GM12878 (cell line): ENCODE measurements at regions not wholly inside any gene's neighbourhood (a gene's known extent, or its start where the extent isn't known, plus 50 kb on each side); places are given as distances from the start of the nearest gene placed in this dataset.

Experiments used
- ATAC-seq: fragments of 200-7000 bp; cut with Tn5 transposase; 3 replicates; pipeline ENCODE4 v1.9.1; 2020; ENCODE audit warnings: mild to moderate bottlenecking, moderate library complexity
- BruUV-seq: library from RNA; stranded (reverse); fragments of 400-500 nt; replicated peaks from 2 replicates; lab custom pipeline; 2021; lab: Mats Ljungman, UMichigan
- CTCF ChIA-PET: fragments of 300-600 bp; sonication (Branson Sonifier 250); formaldehyde crosslinking; extraction: SDS; loops from one replicate; lab custom pipeline; 2021; ENCODE audit warnings: inconsistent platforms; lab: Yijun Ruan, JAX
- POLR2A ChIA-PET: fragments of 350-600 bp; formaldehyde crosslinking; extraction: SDS; loops from one replicate; lab custom pipeline; 2021; ENCODE audit warnings: inconsistent platforms; lab: Charles Lee
- RAD21 ChIA-PET: fragments of 300-600 bp; sonication (Branson Sonifier 250); formaldehyde crosslinking; loops from one replicate; lab custom pipeline; 2023; ENCODE audit warnings: antibody characterized with exemption; ENCODE audit not compliant: unreplicated experiment; lab: Charles Lee
- SMC1A ChIA-PET: fragments of 300-600 bp; sonication (Branson Sonifier 250); formaldehyde crosslinking; loops from one replicate; lab custom pipeline; 2023; ENCODE audit not compliant: unreplicated experiment, uncharacterized antibody; lab: Charles Lee
- DNase-seq: peaks from one replicate; pipeline ENCODE4 v3.0.0-alpha.2; 2011; ENCODE audit warnings: low read depth, low spot score
- FAIRE-seq: peaks from 3 replicates; lab custom pipeline; 2011; peaks lifted over from hg19 to GRCh38; lab: Jason Lieb, UNC
- H2AFZ ChIP-seq: 2 replicates; pipeline ENCODE4 v1.6.0; 2011; ENCODE audit warnings: low read depth, low read length, control low read depth; ENCODE audit not compliant: control insufficient read depth
- H3K27ac ChIP-seq: 2 replicates; pipeline ENCODE4 v1.5.1; 2011; ENCODE audit warnings: control low read depth; ENCODE audit not compliant: control insufficient read depth, insufficient read depth
- H3K27me3 ChIP-seq, 2 experiments: replicated peaks in 1 of 2; 2 replicates each; pipeline versions ENCODE4 v1.6.0 to v1.6.1; 2011; ENCODE audit warnings: low read length in 1 of 2; ENCODE audit not compliant: control insufficient read depth in 2 of 2, insufficient read depth in 2 of 2
- H3K36me3 ChIP-seq, 2 experiments: 2 replicates each; pipeline ENCODE4 v1.5.1; 2011; ENCODE audit warnings: low read length in 1 of 2; ENCODE audit not compliant: control insufficient read depth in 2 of 2, insufficient read depth in 2 of 2
- H3K4me1 ChIP-seq: 2 replicates; pipeline ENCODE4 v1.6.1; 2011; ENCODE audit warnings: mild to moderate bottlenecking, low read length, moderate library complexity, mixed read lengths; ENCODE audit not compliant: control insufficient read depth, insufficient read depth
- H3K4me2 ChIP-seq: 2 replicates; pipeline ENCODE4 v1.6.0; 2011; ENCODE audit warnings: control low read depth; ENCODE audit not compliant: control insufficient read depth, insufficient read depth
- H3K4me3 ChIP-seq: fragments of 200-600 bp; sonication (generic); 2 replicates; pipeline ENCODE4 v1.5.1; 2016
- H3K79me2 ChIP-seq: 2 replicates; pipeline ENCODE4 v1.6.0; 2011; ENCODE audit warnings: low read length; ENCODE audit not compliant: control insufficient read depth, insufficient read depth
- H3K9ac ChIP-seq: 2 replicates; pipeline ENCODE4 v1.8.0; 2011; ENCODE audit warnings: low read length, control low read depth, mixed read lengths; ENCODE audit not compliant: control insufficient read depth, insufficient read depth
- H3K9me3 ChIP-seq: replicated peaks from 3 replicates; pipeline ENCODE4 v1.5.1; 2011; ENCODE audit warnings: mild to moderate bottlenecking, low read length; ENCODE audit not compliant: control insufficient read depth, insufficient read depth
- H4K20me1 ChIP-seq: 2 replicates; pipeline ENCODE4 v1.6.0; 2011; ENCODE audit not compliant: control insufficient read depth, insufficient read depth
- ATF7 ChIP-seq: fragments of 450-650 bp; IDR thresholded peaks from 2 replicates; pipeline ENCODE4 v1.6.1; 2016; ENCODE audit warnings: low read depth, mild to moderate bottlenecking
- BCL11A ChIP-seq: IDR thresholded peaks from 2 replicates; pipeline ENCODE4 v1.6.1; 2011; ENCODE audit warnings: low read depth, low read length
- JUNB ChIP-seq: IDR thresholded peaks from 2 replicates; pipeline ENCODE4 v1.6.1; 2016; ENCODE audit warnings: antibody characterized with exemption, mild to moderate bottlenecking
- NR2F1 ChIP-seq: fragments of 450-650 bp; conservative IDR thresholded peaks from 2 replicates; pipeline ENCODE4 v1.6.1; 2017; ENCODE audit warnings: mild to moderate bottlenecking
- PML ChIP-seq: IDR thresholded peaks from 2 replicates; pipeline ENCODE4 v1.6.1; 2012; ENCODE audit warnings: low read length, inconsistent platforms
- POU2F2 ChIP-seq: IDR thresholded peaks from 3 replicates; pipeline ENCODE4 v1.6.1; 2011; ENCODE audit warnings: low read depth, mild to moderate bottlenecking, low read length, borderline replicate concordance
- SIN3A ChIP-seq: IDR thresholded peaks from 2 replicates; pipeline ENCODE4 v1.6.1; 2012; ENCODE audit warnings: low read depth, low read length, improper control_type of control experiment
- TARDBP ChIP-seq: IDR thresholded peaks from 2 replicates; pipeline ENCODE4 v1.6.1; 2016; ENCODE audit warnings: borderline replicate concordance
- ZNF24 ChIP-seq: fragments of 450-650 bp; IDR thresholded peaks from 2 replicates; pipeline ENCODE4 v1.6.1; 2017; ENCODE audit warnings: antibody characterized with exemption, mild to moderate bottlenecking
- in situ Hi-C: fragments of 300-500 bp; cut with MboI; formaldehyde crosslinking; loops from 9 replicates; pipeline ENCODE4 v1.14.3; 2018; ENCODE audit warnings: mixed read lengths
- intact Hi-C: fragments of 100-400 bp; cut with micrococcal nuclease; formaldehyde crosslinking; loops from one replicate; pipeline ENCODE4 v1.14.2; 2022; ENCODE audit not compliant: unreplicated experiment
- TF ChIP-seq, protein P1 (sequence below): fragments of 450-650 bp; IDR thresholded peaks from 2 replicates; pipeline ENCODE4 v1.6.1; 2017; ENCODE audit warnings: borderline replicate concordance
- TF ChIP-seq, protein P2 (sequence below): fragments of 450-650 bp; IDR thresholded peaks from 2 replicates; pipeline ENCODE4 v1.6.1; 2017; ENCODE audit warnings: mild to moderate bottlenecking, moderate library complexity
- TF ChIP-seq, protein P3 (sequence below): IDR thresholded peaks from 2 replicates; pipeline ENCODE4 v1.6.1; 2012; ENCODE audit warnings: mild to moderate bottlenecking, low read depth, low read length
- TF ChIP-seq, protein P4 (sequence below): fragments of 150-350 bp; IDR thresholded peaks from 2 replicates; pipeline ENCODE4 v1.6.1; 2014; ENCODE audit warnings: mild to moderate bottlenecking, low read depth, low read length
- TF ChIP-seq, protein P5 (sequence below): fragments of 450-650 bp; IDR thresholded peaks from 2 replicates; pipeline ENCODE4 v1.6.1; 2018; ENCODE audit warnings: borderline replicate concordance, mild to moderate bottlenecking; ENCODE audit not compliant: partially characterized antibody

DNA sequence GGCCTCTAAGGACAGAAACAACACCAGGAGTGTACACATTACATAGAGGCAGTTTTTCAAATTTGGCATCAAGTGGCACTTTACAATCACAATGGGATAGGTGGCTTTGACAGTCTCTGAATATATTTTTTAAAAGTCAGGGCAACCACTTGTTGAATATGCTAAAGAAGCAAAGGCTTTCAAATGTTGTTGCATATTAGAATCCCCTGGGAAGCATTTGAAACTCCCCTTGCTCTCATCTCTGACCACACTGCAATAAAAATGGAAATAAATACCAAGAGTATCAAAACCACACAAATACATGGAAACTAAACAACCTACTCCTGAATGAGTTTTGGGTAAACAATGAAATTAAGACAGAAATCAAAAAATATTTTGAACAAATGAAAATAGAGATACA is 106.5 kb upstream of the RAB11FIP2 start:
- no peak for ATAC-seq
- TF ChIP-seq ZNF24, result no peak
- TF ChIP-seq, protein P1, sequence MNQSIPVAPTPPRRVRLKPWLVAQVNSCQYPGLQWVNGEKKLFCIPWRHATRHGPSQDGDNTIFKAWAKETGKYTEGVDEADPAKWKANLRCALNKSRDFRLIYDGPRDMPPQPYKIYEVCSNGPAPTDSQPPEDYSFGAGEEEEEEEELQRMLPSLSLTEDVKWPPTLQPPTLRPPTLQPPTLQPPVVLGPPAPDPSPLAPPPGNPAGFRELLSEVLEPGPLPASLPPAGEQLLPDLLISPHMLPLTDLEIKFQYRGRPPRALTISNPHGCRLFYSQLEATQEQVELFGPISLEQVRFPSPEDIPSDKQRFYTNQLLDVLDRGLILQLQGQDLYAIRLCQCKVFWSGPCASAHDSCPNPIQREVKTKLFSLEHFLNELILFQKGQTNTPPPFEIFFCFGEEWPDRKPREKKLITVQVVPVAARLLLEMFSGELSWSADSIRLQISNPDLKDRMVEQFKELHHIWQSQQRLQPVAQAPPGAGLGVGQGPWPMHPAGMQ, result no peak
- TF ChIP-seq TARDBP, result no peak
- TF ChIP-seq, protein P2, sequence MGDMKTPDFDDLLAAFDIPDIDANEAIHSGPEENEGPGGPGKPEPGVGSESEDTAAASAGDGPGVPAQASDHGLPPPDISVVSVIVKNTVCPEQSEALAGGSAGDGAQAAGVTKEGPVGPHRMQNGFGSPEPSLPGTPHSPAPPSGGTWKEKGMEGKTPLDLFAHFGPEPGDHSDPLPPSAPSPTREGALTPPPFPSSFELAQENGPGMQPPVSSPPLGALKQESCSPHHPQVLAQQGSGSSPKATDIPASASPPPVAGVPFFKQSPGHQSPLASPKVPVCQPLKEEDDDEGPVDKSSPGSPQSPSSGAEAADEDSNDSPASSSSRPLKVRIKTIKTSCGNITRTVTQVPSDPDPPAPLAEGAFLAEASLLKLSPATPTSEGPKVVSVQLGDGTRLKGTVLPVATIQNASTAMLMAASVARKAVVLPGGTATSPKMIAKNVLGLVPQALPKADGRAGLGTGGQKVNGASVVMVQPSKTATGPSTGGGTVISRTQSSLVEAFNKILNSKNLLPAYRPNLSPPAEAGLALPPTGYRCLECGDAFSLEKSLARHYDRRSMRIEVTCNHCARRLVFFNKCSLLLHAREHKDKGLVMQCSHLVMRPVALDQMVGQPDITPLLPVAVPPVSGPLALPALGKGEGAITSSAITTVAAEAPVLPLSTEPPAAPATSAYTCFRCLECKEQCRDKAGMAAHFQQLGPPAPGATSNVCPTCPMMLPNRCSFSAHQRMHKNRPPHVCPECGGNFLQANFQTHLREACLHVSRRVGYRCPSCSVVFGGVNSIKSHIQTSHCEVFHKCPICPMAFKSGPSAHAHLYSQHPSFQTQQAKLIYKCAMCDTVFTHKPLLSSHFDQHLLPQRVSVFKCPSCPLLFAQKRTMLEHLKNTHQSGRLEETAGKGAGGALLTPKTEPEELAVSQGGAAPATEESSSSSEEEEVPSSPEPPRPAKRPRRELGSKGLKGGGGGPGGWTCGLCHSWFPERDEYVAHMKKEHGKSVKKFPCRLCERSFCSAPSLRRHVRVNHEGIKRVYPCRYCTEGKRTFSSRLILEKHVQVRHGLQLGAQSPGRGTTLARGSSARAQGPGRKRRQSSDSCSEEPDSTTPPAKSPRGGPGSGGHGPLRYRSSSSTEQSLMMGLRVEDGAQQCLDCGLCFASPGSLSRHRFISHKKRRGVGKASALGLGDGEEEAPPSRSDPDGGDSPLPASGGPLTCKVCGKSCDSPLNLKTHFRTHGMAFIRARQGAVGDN, result no peak
- no peak for TF ChIP-seq JUNB
- no peak for TF ChIP-seq POU2F2
- TF ChIP-seq ATF7, result no peak
- TF ChIP-seq NR2F1, result no peak
- TF ChIP-seq, protein P3, sequence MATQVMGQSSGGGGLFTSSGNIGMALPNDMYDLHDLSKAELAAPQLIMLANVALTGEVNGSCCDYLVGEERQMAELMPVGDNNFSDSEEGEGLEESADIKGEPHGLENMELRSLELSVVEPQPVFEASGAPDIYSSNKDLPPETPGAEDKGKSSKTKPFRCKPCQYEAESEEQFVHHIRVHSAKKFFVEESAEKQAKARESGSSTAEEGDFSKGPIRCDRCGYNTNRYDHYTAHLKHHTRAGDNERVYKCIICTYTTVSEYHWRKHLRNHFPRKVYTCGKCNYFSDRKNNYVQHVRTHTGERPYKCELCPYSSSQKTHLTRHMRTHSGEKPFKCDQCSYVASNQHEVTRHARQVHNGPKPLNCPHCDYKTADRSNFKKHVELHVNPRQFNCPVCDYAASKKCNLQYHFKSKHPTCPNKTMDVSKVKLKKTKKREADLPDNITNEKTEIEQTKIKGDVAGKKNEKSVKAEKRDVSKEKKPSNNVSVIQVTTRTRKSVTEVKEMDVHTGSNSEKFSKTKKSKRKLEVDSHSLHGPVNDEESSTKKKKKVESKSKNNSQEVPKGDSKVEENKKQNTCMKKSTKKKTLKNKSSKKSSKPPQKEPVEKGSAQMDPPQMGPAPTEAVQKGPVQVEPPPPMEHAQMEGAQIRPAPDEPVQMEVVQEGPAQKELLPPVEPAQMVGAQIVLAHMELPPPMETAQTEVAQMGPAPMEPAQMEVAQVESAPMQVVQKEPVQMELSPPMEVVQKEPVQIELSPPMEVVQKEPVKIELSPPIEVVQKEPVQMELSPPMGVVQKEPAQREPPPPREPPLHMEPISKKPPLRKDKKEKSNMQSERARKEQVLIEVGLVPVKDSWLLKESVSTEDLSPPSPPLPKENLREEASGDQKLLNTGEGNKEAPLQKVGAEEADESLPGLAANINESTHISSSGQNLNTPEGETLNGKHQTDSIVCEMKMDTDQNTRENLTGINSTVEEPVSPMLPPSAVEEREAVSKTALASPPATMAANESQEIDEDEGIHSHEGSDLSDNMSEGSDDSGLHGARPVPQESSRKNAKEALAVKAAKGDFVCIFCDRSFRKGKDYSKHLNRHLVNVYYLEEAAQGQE, result no peak
- TF ChIP-seq BCL11A, result no peak
- no peak for TF ChIP-seq PML
- TF ChIP-seq, protein P4, sequence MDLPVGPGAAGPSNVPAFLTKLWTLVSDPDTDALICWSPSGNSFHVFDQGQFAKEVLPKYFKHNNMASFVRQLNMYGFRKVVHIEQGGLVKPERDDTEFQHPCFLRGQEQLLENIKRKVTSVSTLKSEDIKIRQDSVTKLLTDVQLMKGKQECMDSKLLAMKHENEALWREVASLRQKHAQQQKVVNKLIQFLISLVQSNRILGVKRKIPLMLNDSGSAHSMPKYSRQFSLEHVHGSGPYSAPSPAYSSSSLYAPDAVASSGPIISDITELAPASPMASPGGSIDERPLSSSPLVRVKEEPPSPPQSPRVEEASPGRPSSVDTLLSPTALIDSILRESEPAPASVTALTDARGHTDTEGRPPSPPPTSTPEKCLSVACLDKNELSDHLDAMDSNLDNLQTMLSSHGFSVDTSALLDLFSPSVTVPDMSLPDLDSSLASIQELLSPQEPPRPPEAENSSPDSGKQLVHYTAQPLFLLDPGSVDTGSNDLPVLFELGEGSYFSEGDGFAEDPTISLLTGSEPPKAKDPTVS, result no peak
- TF ChIP-seq, protein P5, sequence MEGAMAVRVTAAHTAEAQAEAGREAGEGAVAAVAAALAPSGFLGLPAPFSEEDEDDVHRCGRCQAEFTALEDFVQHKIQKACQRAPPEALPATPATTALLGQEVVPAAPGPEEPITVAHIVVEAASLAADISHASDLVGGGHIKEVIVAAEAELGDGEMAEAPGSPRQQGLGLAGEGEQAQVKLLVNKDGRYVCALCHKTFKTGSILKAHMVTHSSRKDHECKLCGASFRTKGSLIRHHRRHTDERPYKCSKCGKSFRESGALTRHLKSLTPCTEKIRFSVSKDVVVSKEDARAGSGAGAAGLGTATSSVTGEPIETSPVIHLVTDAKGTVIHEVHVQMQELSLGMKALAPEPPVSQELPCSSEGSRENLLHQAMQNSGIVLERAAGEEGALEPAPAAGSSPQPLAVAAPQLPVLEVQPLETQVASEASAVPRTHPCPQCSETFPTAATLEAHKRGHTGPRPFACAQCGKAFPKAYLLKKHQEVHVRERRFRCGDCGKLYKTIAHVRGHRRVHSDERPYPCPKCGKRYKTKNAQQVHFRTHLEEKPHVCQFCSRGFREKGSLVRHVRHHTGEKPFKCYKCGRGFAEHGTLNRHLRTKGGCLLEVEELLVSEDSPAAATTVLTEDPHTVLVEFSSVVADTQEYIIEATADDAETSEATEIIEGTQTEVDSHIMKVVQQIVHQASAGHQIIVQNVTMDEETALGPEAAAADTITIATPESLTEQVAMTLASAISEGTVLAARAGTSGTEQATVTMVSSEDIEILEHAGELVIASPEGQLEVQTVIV, result no peak
- no peak for TF ChIP-seq SIN3A

More for the DNA sequence above, 106.5 kb upstream of the RAB11FIP2 start:
- BruUV-seq, result no TSS peak
- no peaks in the 10 kb centered on the region for H3K27me3 ChIP-seq
- DNase-seq, result no peak
- no peak overlapping the region for H3K4me2 ChIP-seq
- POLR2A ChIA-PET, result no interaction called here
- RAD21 ChIA-PET, result no interaction called here
- intact Hi-C loops, result no loop called here
- H2AFZ ChIP-seq, result no peak overlapping the region
- H3K9me3 ChIP-seq, result no peaks in the 10 kb centered on the region
- no peaks in the 10 kb centered on the region for H3K4me1 ChIP-seq
- no peak overlapping the region for H3K9ac ChIP-seq
- no peaks in the 10 kb centered on the region for H3K79me2 ChIP-seq
- CTCF ChIA-PET, result no interaction called here
- H4K20me1 ChIP-seq, result no peaks in the 10 kb centered on the region
- no peak overlapping the region for H3K4me3 ChIP-seq
- H3K27ac ChIP-seq, result no peak overlapping the region
- in situ Hi-C loops, result no loop called here
- SMC1A ChIA-PET, result no interaction called here
- no peak for FAIRE-seq
- H3K36me3 ChIP-seq, result no peaks in the 10 kb centered on the region
